ENCODE measurements at regions not wholly inside any gene's neighbourhood (a gene's known extent, or its start where the extent isn't known, plus 50 kb on each side); places are given as distances from the start of the nearest gene placed in this dataset.

- ChIA-PET CTCF (no interaction called here), POLR2A (no interaction called here)
- TF ChIP-seq CTCF (IDR thresholded peaks at IDR 0.05; ENCODE audit: control extremely low read depth, extremely low read depth, low read depth, missing control alignments): no peak
- no peak for DNase-seq (ENCODE audit: extremely low spot score)
Observed at GRCh38 chr9:12874395-12874794, 99.6 kb downstream of the LURAP1L start.

DNA sequence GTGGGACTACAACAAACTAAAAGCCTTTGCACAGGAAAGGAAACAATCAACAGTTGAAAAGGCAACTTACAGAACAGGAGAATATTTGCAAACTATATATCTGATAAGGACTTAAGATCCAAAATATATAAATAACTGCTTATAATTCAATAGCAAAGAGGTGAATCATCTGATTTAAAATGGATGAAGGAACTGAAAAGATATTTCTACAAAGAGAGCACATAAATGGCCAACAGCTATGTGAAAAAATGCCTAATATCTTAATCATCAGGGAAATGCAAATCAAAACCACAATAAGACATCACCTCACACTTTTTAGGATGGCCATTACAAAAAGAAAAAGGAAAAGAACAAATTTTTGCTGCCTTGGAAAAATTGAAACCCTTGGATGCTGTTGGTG is 100.4 kb downstream of the LURAP1L start:
- DNase-seq (ENCODE audit: extremely low spot score): no peak
- POLR2A ChIA-PET: no interaction called here
- CTCF ChIA-PET: no interaction called here
- no peak for TF ChIP-seq CTCF (IDR thresholded peaks at IDR 0.05; ENCODE audit: control extremely low read depth, extremely low read depth, low read depth, missing control alignments)

DNA sequence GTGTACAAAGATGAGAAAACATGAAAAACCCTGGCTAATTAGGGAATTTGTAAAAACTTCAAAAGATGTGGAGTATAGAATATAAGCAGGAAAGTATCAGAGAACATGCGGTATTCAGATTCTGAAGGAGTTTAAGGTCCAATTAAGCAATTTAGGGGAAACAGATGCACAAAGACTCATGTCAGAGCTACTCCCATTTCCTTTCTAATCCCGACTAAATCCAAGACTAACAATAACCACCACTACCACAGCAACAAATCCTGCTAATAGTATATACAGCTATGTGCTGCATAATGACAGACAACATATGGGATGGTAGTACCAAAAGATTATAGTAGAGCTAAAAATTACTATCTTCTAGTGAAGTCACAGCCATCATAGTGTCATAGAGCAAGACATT is 102.1 kb downstream of the LURAP1L start:
- TF ChIP-seq CTCF (IDR thresholded peaks at IDR 0.05; ENCODE audit: control extremely low read depth, extremely low read depth, low read depth, missing control alignments): no peak
- ChIA-PET POLR2A (no interaction called here), CTCF (interaction anchor here (1.2 kb wide), 1 partner anchor 13 kb away, joined by 3 read pairs; no protein-coding TSS in a partner anchor)
- no peak for DNase-seq (ENCODE audit: extremely low spot score)

DNA sequence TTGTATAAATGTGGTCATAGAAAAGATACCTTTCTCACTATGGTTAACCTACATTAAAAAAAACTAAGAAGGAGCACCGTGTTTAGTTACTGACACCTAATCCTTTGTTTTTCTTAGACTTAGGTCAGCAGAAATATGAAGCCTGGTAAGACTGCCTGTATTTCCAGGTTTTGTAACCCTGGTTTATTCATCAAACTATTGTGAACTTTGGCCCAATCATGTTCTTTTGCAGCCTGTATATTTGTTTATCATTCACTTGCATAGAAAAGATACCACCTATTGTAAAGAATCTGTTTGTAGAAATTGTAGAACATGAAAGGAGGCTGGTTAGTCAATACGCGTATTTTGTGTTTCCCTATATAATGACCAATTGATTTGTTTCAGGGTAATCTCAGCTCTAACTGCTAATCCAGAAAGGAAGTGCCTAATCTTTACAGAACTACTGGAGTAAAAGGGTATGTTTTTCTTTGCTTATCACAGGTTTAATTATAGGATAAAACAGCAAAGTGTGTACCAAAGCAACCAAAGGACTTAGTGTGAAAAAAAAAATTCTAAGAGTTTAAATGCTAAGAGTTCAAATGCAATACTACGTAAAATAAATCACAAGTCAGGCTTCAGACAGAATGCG is 103.6 kb downstream of the LURAP1L start:
- DNase-seq (ENCODE audit: extremely low spot score): no peak
- no peak for TF ChIP-seq CTCF (IDR thresholded peaks at IDR 0.05; ENCODE audit: control extremely low read depth, extremely low read depth, low read depth, missing control alignments)
- ChIA-PET POLR2A (no interaction called here), CTCF (no interaction called here)

- DNase-seq (ENCODE audit: extremely low spot score): no peak
- no peak for TF ChIP-seq CTCF (IDR thresholded peaks at IDR 0.05; ENCODE audit: control extremely low read depth, extremely low read depth, low read depth, missing control alignments)
- ChIA-PET CTCF (no interaction called here), POLR2A (no interaction called here)
Observed at GRCh38 chr9:12879961-12880360, 105.1 kb downstream of the LURAP1L start.

DNA sequence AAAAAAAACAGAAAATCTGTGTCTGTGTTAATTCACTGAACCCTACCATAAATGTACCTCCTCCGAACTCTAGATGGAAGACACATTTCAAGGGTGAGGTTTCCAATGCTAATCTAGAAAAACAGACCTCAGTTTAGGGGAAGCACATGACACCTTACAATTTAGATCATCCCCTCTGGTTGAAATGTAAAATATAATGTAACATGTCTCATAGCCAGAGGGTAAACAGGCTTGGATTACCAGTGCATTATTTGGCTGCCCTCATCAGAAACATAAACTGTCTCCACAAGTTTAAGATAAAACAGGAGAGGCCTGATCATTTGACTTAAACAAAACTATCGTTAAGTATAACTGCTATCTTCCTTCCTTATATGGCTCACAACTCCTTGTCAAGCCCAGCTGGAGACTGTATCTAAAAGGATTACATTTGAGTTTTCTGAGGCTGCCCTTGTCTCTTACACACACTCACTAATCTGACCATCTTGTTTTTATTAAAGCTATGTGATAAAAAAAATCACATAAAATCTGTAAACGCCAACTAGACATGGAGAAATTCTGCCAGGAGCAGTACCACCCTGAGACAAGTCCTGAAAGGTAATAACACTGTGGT is 105.7 kb downstream of the LURAP1L start:
- DNase-seq (ENCODE audit: extremely low spot score): no peak
- TF ChIP-seq CTCF (IDR thresholded peaks at IDR 0.05; ENCODE audit: control extremely low read depth, extremely low read depth, low read depth, missing control alignments): no peak

More for the DNA sequence above, 105.7 kb downstream of the LURAP1L start:
- ChIA-PET CTCF (no interaction called here), POLR2A (no interaction called here)
